Stimulated activated CD8-positive, alpha-beta memory T cell treated with anti-CD3 and anti-CD28 coated beads, Interleukin-4, amount 100 ng/mL, for 48 hours (primary cell): ENCODE measurements at regions not wholly inside any gene's neighbourhood (a gene's known extent, or its start where the extent isn't known, plus 50 kb on each side); places are given as distances from the start of the nearest gene placed in this dataset.

Source experiments
- DNase-seq: peaks from one replicate; pipeline ENCODE4 v3.0.0-alpha.2; 2020

DNA sequence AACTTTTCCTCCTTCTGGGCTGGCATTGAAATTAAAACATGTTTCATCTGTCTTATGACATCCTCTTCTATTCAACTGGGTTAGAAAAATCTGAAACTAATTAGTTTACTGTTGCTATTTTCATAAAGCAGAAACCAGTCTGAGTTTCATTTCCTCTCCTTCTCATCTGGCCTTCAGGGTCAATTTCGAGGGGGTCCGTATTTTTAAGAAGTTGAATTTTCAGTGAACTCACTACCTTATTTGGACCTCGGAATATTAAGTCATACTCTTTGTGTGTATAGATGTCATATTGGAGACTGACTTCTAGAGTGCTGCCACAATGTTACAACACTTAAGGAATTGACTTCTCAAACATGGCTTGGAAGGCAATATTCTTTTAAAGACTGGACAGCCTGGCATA, 485.9 kb downstream of the SQOR start:
- no peak for DNase-seq

DNA sequence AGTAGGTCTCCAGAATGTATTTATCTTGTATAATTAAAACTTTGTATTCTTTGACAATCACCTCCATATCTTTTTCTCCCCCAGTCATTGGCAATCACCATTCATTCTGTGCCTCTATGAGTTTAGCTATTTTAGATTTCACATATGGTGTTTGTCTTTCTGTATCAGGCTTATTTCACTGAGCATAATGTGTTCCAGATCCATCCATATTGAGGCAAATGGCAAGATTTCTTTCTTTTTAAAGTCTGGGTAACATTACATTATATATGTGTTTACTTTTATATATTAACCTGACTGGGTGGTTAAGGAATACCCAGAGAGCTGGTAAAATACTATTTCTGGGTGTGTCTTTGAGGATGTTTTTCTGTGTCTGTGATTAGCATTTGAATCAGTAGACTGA, 486.6 kb downstream of the SQOR start:
- no peak for DNase-seq

DNA sequence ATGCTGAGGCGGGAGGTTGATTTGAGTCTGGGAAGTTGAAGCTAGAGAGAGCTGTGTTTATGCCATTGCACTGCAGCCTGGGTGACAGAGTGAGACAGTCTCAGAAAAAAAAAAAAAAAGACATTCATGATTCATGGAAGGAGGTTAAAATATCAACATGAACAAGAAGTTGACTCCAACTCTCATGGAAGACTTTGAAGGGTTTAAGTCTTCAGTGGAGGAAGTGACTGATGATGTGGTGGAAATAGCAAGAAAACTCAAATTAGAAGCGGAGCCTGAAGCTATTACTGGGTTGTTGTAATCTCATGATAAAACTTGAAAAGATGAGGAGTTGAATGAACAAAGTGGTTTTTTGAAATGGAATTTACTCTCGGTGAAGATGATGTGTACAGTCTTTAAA, 491.8 kb downstream of the SQOR start:
- no peak for DNase-seq

DNA sequence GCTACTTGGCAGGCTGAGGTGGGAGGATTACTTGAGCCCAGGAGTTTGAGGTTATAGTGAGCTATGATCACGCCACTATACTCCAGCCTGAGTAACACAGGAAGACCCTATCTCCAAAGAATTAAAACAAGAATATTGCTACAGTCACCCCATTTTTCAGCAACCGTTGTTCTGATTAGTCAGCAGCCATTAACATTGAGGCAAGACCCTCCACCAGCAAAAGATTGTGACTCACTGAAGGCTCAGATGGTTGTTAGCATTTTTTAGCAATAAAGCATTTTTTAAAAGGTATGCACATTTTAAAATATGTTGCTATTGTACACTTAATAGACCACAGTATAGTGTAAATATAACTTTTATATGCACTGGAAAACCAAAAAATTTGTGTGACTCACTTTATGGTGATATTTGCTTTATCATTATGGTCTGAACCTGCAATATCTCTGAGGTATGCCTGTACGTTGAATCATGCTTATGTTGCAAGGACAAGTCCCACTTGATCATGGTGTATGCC, 492.6 kb downstream of the SQOR start:
- DNase-seq: no peak

DNA sequence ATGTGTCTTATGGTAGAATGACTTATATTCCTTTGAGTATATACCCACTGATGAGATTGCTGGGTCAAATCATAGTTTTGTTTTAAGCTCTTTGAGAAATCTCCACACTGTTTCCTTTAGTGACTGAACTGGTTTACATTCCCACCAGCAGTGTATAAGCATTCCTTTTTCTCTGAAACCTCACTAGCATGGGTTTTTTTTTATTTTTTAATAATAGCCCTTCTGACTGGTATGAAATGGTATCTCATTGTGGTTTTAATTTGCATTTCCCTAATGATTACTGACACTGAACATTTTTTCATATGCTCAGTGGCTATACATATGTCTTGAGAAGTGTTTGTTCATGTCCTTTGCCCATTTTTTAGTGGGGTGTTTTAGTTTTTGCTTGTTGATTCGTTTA, 494.3 kb downstream of the SQOR start:
- no peak for DNase-seq

DNA sequence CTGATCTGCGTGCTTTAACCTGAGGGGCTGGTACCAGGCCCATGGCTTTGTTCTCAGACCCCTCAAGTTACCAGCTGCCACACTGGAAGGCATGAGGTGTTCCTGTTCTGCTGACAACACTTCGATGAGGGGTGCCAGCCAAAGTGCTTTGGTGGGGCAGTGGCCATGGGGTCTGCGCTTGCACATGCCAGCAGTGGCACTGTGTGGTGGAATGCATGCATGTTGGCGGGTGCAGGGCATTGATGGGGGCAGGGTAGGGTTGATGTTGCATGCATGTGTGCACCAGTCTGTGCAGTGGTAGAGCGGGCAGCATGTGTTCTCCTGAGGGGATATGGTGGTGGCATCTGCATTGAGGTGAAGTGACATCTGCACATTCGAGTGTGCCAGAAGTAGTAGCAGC, 497.0 kb downstream of the SQOR start:
- no peak for DNase-seq

DNA sequence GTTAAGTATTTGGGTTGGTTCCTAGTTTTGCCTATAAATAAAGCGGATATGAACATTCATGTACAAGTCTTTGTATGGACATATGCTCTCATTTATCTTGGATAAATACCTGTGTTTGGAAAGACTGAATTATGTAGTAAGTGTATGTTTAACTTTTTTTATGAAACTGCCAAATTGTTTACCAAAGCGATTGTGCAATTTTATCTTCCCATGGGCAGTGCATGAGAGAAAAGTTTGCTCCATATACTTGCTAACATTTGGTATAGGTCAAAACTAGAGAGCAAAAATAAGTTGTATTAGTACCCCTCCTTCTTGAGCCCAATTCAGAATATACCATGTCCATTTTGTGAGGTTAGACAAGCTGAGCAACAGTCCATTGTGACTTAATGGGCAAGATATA, 502.6 kb downstream of the SQOR start:
- DNase-seq: no peak

DNA sequence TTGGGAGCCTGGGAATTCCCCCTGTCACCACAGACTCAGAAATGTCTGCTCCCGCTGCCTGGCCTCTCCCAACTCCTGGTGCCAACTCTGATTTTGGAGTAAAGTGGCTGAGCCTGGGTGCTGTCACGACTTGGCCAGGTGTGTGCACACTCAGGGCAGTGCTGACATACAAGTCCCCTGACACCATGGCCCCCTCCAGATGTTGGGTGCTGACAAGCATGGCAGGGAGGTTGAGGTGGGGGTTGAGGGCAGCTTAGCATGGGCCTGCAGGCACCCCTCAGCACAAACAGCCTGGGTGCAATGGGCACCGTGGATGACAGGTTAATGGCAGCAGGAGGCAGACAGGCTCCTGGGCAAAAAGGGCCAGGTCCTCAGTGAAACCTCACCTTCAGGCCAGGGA, 511.2 kb downstream of the SQOR start:
- DNase-seq: no peak

DNA sequence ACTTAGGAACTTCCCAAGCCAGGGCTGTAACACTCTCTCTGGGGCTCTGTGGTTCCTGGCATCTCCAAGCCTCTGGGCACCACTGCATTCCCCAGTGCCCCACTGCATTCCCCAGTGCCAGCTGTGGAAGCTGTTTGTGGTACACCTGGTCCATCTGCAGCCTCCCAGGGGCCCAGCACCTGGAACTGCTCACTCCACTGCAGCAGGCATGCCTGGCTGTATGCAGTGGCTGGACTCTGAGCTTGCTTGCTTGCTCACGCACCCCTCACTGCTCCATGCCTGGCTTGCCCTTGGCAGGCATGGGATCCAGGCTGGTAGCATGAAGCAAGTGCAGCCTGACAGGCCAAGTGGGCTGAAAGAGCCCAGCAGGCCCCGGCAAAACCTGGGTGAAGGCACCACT, 512.1 kb downstream of the SQOR start:
- DNase-seq: no peak

DNA sequence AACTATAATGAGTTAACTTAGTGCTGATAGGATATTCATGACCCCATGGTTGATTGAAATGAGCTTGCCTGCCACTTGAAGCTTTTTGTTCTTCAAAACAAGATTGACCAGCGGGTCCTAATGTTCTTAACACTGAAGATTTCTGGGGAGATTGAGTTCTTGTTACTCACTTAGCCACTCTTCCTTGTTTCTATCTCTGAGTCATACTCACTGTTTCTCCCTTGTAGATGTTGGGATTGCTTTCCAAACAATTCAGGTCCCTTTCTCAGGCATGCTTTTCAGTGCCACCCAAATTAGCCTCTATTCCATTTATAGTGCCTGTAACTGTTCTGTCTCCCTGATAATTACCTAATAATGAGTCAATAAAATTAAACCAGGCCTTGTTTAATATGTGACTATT, 517.0 kb downstream of the SQOR start:
- DNase-seq: no peak

DNA sequence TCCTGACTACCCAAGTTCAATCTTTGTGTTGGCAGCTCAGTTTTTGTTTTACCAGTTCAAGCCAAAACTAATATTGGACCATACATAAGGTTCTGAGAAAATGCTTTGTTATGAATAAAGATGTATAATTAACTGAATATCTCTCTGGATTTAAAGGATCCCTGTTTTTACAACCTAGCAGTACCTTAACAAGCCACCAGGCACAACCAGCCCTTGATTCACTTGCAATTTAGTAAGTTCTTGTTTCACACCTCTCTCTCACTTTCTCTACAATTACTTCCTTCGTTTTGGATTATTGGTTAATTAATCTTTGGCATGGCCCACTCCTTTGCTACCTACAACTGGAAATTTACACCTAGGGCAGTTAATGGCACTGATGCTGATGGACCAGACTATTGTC, 531.9 kb downstream of the SQOR start:
- no peak for DNase-seq

DNA sequence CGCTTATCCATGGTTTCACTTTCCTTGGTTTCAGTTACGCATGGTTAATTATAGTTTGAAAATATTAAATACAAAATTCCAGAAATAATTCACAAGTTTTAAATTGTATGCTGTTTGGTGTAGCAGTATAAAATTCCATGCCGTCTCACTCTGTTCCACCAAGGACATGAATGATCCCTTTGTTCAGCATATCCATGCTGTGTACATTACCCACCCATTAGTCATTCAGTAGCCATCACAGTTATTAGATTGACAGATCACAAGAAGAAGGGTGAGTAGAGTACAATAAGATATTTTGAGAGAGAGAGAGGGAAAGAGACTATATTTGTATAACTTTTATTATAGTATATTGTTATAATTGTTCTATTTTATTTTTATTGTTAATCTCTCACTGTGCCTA, 535.5 kb downstream of the SQOR start:
- no peak for DNase-seq

DNA sequence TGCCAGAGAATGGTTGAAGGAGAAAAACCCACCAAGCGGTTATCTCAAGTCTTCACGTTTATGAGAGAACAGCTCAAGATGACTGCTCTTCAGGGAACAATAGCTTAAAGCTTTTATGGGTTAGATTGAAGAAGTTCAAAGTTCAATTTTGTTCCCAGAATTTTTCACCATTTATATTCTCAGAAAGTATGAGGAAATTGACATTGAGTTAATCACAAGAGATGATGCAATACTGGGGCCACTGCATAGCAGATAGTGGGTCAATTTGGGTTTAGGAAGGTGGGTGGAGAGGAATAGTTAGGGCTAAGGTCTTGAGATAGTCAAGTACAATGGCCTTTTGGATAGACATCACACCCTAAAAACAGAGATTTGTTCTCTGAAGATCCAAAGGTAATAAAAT, 539.3 kb downstream of the SQOR start:
- DNase-seq: no peak

DNA sequence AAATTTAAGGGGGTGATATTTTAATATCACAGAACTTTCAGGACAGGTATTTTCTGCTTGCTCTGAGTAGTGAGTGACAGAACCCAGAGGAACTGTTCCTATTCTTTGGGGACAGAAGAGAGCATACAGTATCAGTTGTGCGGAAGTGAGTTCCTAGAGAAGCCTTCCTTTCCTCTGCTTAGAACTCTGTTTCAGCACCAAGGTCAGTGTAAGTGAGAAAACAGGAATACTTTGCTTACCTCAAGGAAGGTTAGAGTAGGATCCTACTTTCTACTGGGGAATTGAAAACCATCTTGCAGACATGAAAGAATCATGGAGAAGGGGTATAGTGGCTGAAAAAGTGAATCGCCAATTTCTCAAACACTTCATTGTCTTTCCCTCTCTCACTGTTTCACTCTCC, 542.4 kb downstream of the SQOR start:
- DNase-seq: no peak

DNA sequence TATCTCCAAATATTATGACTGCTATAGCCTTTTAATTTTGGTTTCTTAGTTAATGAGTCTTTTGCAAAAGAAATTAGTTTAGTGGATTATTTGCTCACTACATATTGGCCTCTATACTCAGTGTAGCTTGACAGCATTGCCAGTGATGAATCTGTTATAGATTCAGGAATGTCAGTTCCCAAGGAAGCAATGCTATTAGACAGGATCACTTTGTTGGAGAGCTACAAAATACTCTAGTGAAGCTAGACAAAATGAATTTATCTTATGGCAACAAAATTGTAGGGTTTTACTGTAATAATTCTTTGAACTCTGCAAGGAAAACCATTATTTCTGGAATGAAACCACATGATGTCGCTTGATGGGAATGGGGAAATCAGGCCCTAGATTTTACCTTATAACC, 543.3 kb downstream of the SQOR start:
- DNase-seq: no peak

DNA sequence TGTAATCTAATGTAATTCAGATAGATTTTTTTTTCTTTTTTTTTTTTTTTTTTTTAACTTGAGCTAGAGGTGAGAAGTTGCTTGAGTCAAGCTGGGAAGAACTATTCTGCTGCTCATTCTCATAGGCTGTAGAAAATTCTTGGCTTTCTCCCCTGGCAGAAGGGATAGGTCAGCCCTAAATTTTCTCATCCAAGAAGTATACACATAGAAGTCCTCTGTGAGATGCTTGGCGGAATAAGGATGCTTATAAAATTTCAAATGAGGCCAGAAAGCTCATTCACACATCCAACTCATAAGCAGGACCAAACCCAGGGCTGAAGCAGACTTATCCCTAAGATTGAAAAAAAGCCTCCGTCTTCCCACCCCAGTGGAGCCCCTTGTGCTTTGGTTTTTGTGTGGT, 572.5 kb downstream of the SQOR start:
- no peak for DNase-seq

DNA sequence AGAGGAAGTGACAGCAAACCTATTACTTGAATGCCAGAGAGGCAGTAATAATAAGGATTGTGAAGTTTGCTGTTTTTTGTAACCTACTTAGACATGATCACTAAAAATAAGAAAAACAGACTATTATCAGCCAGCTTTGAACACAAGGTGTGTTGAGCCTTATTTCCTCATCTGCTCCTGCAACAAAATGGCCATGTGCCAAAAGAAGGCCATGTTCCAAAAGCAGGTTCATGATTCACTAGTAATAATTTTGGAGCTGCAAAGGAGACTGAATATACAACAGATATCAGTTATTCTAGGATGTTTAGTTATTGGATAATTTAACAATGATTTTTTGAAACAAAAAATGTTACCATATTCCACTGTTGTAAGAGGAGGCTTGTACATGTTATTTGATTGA, 578.7 kb downstream of the SQOR start:
- no peak for DNase-seq

DNA sequence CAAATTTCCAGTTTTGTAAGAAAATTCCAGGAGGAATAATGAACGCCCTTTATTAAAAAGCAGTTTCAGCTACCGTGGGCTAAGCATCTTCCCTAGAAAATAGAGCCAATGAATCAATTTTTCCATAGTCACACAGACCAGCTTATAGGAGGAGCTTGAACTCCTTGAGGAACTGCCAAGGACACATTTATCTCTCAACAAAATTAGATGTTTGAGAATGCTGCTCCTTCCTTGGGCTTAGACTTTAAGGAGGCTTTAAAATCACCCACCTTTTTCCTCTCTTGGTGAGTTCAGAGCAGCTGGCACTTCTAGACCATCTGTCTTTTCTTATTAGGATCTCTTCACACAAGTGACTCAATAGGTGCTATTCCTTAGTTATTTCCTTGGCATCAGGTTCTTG, 588.0 kb downstream of the SQOR start:
- no peak for DNase-seq

DNA sequence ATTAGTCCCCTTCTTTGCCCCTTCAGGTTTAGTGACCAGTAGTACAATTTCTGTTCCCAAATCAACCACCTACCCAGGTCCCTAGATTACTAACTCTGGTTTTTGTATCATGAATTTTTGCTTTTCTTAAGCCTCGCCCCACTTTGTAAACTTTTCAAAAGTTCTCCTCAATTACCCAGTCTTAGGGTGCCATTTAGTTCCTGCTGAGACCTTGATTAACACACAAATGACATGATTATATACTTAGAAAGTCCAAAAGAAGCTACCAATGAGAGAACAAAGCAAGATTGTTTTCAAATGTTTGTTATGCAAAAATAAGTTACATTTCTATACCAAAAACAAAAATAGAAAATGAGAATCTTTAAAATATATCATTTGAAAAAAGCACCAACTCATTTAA, 594.4 kb downstream of the SQOR start:
- DNase-seq: no peak

DNA sequence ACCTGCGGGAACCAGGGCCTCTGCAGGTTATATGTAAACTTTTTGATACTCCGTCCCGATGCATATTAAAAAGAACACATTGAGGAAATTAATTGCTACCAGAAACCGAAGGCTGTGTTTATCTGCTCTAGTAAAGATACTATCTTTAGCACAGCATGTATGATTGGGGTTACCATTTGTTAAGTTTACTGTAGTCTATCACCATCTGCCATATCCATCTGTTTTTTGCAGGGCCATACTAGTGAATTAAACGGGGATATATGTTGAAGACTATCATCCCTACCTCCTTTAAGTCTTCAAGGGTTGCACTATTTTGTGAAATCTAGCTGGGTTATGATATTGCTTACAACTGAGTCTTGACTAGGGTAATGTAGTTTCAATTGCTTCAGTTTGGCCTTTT, 597.0 kb downstream of the SQOR start:
- no peak for DNase-seq

DNA sequence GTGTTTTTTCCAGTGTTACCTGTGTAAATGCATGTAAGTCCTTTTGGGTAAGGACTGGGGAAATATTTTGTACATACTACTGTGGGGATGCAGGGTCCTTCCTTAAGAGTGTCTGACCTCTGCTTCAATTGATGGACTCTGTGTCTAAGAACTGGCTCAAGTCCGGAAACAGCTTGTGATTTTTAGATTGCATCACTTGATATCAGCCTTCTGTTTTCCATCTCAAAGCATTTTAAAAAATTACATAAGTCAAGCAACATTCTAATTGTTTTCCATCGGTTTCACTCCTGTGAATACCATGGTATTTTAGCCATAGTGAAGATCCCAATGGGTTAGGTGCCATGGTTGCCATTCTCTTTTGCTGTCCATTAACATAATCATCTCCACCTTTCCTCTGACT, 597.6 kb downstream of the SQOR start:
- no peak for DNase-seq

DNA sequence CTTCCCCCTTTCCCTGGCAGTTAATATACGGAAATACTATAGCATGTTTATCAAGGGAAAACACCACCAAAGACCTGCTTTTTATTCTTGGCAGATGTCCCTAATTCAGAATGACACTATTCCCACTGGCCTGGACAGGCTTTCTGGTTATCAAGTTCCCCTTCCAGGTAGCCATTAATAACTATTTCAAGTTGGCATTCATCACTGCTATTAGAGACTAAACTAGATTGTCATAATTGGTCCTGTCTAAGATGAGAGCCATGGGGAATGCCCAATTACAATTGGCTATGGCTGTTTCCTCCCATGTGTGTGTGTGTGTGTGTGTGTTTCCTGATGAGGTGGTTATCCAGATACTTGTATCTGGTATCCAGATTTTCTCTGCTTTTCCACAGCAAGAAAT, 608.1 kb downstream of the SQOR start:
- no peak for DNase-seq

DNA sequence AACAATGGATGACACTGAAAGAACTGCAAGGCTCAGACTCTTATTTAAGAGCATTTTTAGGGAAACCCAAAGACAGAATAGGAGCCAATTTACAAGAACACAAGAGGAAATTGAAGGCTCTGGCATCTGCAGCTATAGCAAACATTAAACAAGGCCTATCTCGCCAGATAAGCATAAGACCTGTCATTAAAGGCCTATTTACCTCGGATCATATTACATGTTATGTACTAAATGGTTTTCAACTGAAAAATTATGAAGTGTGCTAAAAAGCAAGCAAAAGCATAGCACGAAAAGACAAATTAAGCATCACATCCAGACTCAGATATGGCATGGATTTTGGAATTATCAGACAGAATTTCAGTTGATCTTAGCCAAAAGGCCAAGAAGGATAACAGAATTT, 617.1 kb downstream of the SQOR start:
- no peak for DNase-seq

DNA sequence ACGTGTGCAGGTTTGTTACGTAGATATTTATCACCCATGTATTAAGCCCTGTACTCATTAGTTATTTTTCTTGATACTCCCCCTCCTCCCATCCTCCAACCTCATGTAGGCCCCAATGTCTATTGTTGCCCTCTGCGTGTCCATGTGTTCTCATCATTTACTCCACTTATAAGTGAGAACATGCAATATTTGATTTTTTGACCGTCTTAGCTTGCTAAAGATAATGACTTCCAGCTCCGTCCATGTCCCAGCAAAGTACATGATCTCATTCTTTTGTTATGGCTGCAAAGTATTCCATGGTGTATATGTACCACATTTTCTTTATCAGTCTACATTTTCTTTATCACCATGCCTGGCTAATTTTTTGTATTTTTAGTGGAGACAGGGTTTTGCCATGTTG, 623.2 kb downstream of the SQOR start:
- DNase-seq: no peak

DNA sequence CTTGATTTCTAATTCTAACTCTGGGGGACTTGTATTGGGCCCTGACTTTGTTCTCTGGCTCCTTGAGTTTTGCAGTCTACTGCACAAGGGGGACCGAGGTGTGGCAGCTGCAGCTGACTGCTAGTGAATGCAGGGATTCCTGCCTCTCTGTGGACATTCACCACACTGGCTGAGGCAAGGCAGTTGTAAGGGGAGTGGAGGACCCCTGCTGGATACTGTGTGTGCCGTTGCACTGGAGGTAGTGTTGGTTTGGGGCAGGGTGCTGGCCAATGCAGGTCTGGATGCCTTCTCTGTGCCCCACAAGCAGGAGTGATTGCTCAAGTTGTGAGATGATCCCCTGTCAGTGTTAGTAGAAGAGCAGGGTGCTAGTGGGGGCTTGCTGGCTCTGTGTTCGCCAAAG, 626.1 kb downstream of the SQOR start:
- no peak for DNase-seq

DNA sequence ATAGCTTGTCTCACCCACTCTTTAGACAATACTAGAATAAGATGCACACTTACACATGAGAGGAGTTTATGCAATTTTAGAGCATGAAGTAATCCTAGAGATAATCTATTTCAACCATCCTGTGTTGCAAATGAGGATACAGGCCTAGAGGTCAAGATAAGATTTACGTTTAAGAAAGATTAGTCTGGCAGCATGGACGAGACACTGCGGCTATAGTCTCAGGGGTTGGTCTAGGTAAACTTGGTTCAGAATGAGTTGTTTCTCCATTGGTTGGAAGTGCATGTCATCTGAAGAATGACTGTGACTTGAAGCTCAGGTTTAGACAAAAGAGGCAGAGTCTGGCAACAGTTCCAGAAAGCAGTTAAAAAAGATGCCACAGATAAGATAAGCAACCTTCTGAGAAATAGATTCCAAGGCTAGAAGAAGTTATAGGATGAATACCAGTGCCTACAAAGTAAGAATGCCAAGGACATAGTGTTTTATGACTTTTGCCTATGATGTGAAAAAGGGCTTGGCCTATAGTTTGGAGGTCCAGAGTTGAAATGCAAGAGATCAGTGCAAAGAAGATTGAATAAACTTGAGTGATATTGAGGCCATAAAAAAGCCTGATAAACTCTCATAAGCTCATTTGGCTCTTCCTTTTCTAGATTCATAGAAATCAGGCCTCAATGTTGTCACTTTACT, 631.0 kb downstream of the SQOR start:
- DNase-seq: no peak
